ENCODE measurements at regions not wholly inside any gene's neighbourhood (a gene's known extent, or its start where the extent isn't known, plus 50 kb on each side); places are given as distances from the start of the nearest gene placed in this dataset.

DNA sequence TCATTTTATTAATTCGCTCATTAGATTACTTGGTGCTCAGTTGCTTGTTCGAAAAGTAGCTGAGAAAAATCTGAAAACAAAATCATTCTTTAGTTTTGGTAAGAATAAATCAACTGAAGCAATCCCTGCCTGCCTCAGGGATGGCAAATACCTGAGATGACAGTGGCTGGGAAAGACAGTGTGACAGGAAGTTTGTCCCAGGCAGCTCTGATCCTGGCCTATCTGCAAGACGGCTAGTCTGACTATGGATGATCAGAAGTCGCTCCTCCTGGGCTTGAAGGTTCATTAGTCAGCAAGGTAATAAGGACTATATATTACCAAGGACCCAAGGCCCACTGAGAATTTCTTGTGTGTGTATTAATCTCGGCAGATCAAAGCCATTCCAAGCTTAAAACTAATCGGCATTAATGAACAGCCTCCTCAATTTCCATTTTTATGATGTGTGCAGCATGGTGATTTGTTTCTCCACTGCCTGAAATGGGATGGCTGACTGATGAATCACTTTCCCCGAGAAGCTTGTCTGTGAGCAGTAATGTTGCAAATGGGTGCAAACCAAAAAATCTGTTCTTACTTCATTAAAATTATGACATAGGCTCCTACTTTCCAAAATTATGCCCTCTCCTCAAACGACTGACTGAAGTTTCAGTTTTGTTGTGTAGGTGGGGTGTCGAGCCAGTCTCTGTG, 199.9 kb downstream of the ACTR3 start:
- WGBS, 2 experiments, result 94 to 95% methylated on average over 8 to 9 of the region's 9 CpGs
- Histone ChIP-seq H3K27ac (ENCODE audit: insufficient read depth, low read depth, low read length, poor library complexity, severe bottlenecking) (no peak overlapping the region), H3K4me3 (ENCODE audit: insufficient read depth, low read depth, low read length) (no peak overlapping the region), H3K27me3 (ENCODE audit: control insufficient read depth, insufficient read depth, low read length, poor library complexity, severe bottlenecking) (no peaks in the 10 kb centered on the region), H3K4me1 (ENCODE audit: control insufficient read depth, insufficient read depth, low read length) (no peaks in the 10 kb centered on the region), H3K36me3 (ENCODE audit: control insufficient read depth, insufficient read depth, low read length) (no peaks in the 10 kb centered on the region), H3K9me3 (ENCODE audit: control insufficient read depth, low read length) (no peaks in the 10 kb centered on the region)

DNA sequence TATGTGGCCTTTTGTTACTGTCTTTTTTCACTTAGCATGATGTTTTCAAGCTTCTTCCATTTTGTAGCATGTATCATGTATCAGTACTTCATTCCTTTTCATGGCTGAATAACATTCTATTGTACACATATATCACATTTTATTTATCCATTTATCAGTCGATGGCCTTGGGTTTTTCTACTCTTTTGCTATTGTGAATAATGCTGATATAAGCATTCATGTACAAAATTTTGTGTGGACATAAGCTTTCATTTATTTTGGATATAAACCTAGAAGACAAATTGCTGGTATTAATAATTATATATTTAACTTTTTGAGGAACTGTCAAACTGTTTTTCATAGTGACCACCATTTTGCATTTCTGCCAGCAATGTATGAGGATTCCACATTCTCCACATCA, 201.1 kb downstream of the ACTR3 start:
- 100% methylated on average over 1 of the region's 1 CpG; no CpG with 5 or more reads in 1 of the 2 experiments for WGBS, 2 experiments
- H3K36me3 ChIP-seq (ENCODE audit: control insufficient read depth, insufficient read depth, low read length), result no peaks in the 10 kb centered on the region
- H3K27me3 ChIP-seq (ENCODE audit: control insufficient read depth, insufficient read depth, low read length, poor library complexity, severe bottlenecking), result no peaks in the 10 kb centered on the region
- H3K27ac ChIP-seq (ENCODE audit: insufficient read depth, low read depth, low read length, poor library complexity, severe bottlenecking), result no peak overlapping the region
- H3K4me3 ChIP-seq (ENCODE audit: insufficient read depth, low read depth, low read length), result no peak overlapping the region
- H3K9me3 ChIP-seq (ENCODE audit: control insufficient read depth, low read length), result no peaks in the 10 kb centered on the region
- H3K4me1 ChIP-seq (ENCODE audit: control insufficient read depth, insufficient read depth, low read length), result no peaks in the 10 kb centered on the region

DNA sequence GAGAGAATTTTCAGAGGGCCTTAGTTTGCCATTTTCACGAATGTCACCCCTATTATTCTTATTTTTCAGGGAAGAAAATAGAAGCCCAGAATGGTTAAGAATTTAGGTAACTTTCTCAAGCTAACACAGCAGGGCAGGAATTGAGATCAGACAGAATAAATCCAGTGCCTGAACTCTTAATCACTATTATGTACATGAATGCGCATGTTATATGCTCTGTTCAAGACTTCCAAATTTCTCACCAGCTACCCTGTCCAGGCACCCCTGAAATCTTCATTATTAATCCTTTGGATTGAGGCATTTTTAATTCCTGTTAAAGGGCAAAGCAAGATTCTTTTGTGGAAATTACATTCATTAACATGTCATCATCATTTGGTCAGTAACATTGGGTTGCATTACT, 218.4 kb downstream of the ACTR3 start:
- 93 to 100% methylated on average over 2 of the region's 2 CpGs for WGBS, 2 experiments
- no peak overlapping the region for H3K4me3 ChIP-seq (ENCODE audit: insufficient read depth, low read depth, low read length)
- peaks cover 3% of the 10 kb centered on the region for H3K9me3 ChIP-seq (ENCODE audit: control insufficient read depth, low read length)
- no peaks in the 10 kb centered on the region for H3K36me3 ChIP-seq (ENCODE audit: control insufficient read depth, insufficient read depth, low read length)
- no peak overlapping the region for H3K27ac ChIP-seq (ENCODE audit: insufficient read depth, low read depth, low read length, poor library complexity, severe bottlenecking)
- H3K27me3 ChIP-seq (ENCODE audit: control insufficient read depth, insufficient read depth, low read length, poor library complexity, severe bottlenecking), result no peaks in the 10 kb centered on the region
- peaks cover 4% of the 10 kb centered on the region for H3K4me1 ChIP-seq (ENCODE audit: control insufficient read depth, insufficient read depth, low read length)

DNA sequence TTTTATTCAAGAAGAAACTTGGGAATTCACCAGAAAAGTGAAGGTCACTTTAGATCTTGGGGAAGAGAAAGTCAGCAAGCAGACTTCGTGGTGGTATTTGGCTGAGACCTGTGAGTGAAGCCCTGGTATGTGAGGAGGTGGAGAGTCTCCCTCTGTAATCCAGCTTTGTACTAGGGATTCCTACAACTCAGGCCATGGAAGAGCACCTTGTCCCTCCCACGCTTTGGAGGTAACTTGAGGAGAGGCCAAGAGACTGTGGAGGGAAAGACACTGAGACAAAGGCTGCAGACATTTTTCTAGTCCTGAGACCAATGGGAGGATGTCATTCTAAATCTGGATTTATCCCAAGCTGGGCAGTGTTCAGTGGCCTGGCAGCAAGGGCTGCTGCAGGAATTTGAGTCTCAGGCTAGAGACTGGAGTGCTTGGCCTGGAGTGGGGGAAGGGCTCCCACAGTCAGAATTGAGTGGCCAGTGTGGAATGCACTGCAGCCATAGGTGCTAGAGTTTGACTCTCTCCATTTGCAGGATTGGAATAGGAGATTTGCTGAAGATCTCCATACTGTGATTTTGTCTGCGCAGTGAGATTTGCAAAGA, 219.0 kb downstream of the ACTR3 start:
- no peaks in the 10 kb centered on the region for H3K36me3 ChIP-seq (ENCODE audit: control insufficient read depth, insufficient read depth, low read length)
- H3K4me1 ChIP-seq (ENCODE audit: control insufficient read depth, insufficient read depth, low read length), result peaks cover 4% of the 10 kb centered on the region
- WGBS, 2 experiments, result 65 to 68% methylated on average over 3 of the region's 3 CpGs
- H3K27ac ChIP-seq (ENCODE audit: insufficient read depth, low read depth, low read length, poor library complexity, severe bottlenecking), result peak overlapping the region; percentile 17
- peaks cover 3% of the 10 kb centered on the region for H3K9me3 ChIP-seq (ENCODE audit: control insufficient read depth, low read length)
- H3K4me3 ChIP-seq (ENCODE audit: insufficient read depth, low read depth, low read length), result no peak overlapping the region
- H3K27me3 ChIP-seq (ENCODE audit: control insufficient read depth, insufficient read depth, low read length, poor library complexity, severe bottlenecking), result no peaks in the 10 kb centered on the region

DNA sequence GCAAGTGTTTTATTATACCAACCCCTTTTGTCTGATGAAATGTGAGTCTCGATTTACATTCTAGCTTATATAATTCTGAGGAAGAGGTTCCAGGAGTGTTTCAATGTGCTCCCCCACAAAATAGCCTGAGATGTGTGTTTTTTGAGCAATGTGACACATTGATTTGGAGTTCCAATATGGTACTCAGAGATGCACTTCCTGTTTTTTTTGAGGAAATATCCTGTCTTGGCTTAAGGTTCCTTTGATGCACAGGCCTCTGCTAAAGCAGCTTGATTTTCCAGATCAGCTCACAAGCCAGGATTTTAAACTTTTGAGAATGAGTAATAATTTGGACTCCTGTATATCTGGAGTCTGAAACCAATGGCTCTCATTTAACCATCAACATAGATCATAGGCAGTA, 221.4 kb downstream of the ACTR3 start:
- Histone ChIP-seq H3K4me3 (ENCODE audit: insufficient read depth, low read depth, low read length) (no peak overlapping the region), H3K9me3 (ENCODE audit: control insufficient read depth, low read length) (no peaks in the 10 kb centered on the region), H3K36me3 (ENCODE audit: control insufficient read depth, insufficient read depth, low read length) (no peaks in the 10 kb centered on the region), H3K4me1 (ENCODE audit: control insufficient read depth, insufficient read depth, low read length) (peaks cover 4% of the 10 kb centered on the region), H3K27ac (ENCODE audit: insufficient read depth, low read depth, low read length, poor library complexity, severe bottlenecking) (no peak overlapping the region), H3K27me3 (ENCODE audit: control insufficient read depth, insufficient read depth, low read length, poor library complexity, severe bottlenecking) (no peaks in the 10 kb centered on the region)
- WGBS, 2 experiments, result 88% methylated on average over 1 of the region's 1 CpG; no CpG with 5 or more reads in 1 of the 2 experiments

DNA sequence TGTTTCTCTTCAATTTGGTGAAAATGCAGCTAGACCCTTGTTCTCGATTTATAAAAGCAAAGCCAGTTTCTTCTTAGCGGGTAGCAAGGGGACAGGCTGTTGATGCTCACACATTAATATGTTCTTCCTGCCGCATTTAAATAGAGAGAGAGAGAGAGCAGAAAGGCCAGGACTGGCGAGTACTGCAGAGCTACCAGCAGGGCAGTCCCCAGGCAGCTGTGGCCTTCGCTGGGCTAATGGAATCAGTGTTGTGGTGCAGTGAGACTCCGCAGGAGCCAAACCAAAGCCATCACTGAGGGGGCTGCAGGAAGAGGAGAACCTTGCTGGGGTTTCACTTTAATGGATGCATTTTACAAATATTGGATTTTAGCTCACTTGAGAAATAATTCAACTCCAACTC, 223.6 kb downstream of the ACTR3 start:
- Histone ChIP-seq H3K36me3 (ENCODE audit: control insufficient read depth, insufficient read depth, low read length) (no peaks in the 10 kb centered on the region), H3K9me3 (ENCODE audit: control insufficient read depth, low read length) (no peaks in the 10 kb centered on the region), H3K4me3 (ENCODE audit: insufficient read depth, low read depth, low read length) (no peak overlapping the region), H3K27me3 (ENCODE audit: control insufficient read depth, insufficient read depth, low read length, poor library complexity, severe bottlenecking) (no peaks in the 10 kb centered on the region), H3K27ac (ENCODE audit: insufficient read depth, low read depth, low read length, poor library complexity, severe bottlenecking) (no peak overlapping the region), H3K4me1 (ENCODE audit: control insufficient read depth, insufficient read depth, low read length) (peaks cover 4% of the 10 kb centered on the region)
- WGBS, 2 experiments, result 70 to 71% methylated on average over 6 of the region's 6 CpGs

DNA sequence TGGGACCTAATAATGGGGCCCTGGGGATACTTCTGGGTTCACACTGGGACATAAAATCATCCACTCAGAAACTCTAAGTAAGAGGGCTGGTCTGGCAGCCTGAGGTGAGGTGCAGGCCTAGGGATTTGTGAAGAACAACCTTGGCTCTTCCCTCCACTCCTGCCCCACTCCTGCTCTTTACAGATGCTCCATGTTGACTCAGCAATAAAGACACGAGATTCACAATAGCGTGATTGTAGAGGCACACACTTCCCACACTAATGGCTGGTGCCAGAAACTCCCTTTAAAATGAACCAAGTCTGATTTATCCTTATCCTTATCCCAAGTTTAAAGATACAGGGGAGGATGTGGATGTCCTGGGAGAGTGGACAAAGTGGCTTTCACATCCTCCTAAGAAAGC, 228.2 kb downstream of the ACTR3 start:
- H3K36me3 ChIP-seq (ENCODE audit: control insufficient read depth, insufficient read depth, low read length), result no peaks in the 10 kb centered on the region
- H3K4me3 ChIP-seq (ENCODE audit: insufficient read depth, low read depth, low read length), result no peak overlapping the region
- no peaks in the 10 kb centered on the region for H3K4me1 ChIP-seq (ENCODE audit: control insufficient read depth, insufficient read depth, low read length)
- H3K27me3 ChIP-seq (ENCODE audit: control insufficient read depth, insufficient read depth, low read length, poor library complexity, severe bottlenecking), result no peaks in the 10 kb centered on the region
- H3K9me3 ChIP-seq (ENCODE audit: control insufficient read depth, low read length), result no peaks in the 10 kb centered on the region
- 89 to 91% methylated on average over 2 of the region's 2 CpGs for WGBS, 2 experiments
- no peak overlapping the region for H3K27ac ChIP-seq (ENCODE audit: insufficient read depth, low read depth, low read length, poor library complexity, severe bottlenecking)

DNA sequence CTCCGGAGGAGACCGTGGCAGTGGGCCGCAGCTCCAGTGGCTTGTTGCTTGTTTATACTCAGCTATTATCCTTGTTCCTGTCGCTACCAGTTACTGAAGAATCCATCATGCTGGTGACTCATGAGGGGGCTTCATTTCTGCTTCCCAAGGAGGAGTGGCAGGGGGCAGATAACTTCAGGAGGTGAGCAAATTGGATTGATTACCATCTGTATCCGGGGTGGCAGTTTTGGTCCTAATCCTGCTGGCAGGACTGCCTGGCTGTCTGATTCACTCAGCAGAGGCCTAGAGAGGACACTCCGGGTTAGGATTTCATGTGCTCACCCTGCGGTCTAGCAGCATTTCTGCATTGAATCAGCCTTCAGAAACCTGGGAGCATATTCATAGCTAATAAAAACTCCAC, 230.0 kb downstream of the ACTR3 start:
- WGBS, 2 experiments, result 81 to 89% methylated on average over 7 of the region's 7 CpGs
- no peaks in the 10 kb centered on the region for H3K36me3 ChIP-seq (ENCODE audit: control insufficient read depth, insufficient read depth, low read length)
- no peak overlapping the region for H3K27ac ChIP-seq (ENCODE audit: insufficient read depth, low read depth, low read length, poor library complexity, severe bottlenecking)
- no peaks in the 10 kb centered on the region for H3K9me3 ChIP-seq (ENCODE audit: control insufficient read depth, low read length)
- no peaks in the 10 kb centered on the region for H3K4me1 ChIP-seq (ENCODE audit: control insufficient read depth, insufficient read depth, low read length)
- no peak overlapping the region for H3K4me3 ChIP-seq (ENCODE audit: insufficient read depth, low read depth, low read length)
- no peaks in the 10 kb centered on the region for H3K27me3 ChIP-seq (ENCODE audit: control insufficient read depth, insufficient read depth, low read length, poor library complexity, severe bottlenecking)

DNA sequence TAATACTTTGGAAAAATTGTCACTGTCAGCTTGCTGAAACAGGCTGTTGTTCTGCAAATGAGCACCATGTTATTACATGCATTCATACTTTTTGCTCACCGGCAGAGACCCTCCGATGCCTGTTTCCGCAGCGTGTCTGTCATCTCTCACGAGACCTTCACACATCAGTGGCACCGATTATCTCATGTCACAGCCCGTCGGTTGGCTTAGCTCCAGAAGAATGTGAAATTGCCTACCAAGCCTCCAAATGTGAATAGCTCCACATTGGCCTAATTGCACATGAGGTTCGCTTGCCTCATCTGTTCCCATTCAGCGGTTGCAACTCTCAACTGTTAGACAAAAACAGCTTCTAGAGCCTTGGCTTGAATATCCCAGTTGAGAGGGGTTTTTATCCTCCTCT, 233.0 kb downstream of the ACTR3 start:
- WGBS, 2 experiments, result 95% methylated on average over 10 of the region's 10 CpGs
- no peaks in the 10 kb centered on the region for H3K9me3 ChIP-seq (ENCODE audit: control insufficient read depth, low read length)
- H3K4me1 ChIP-seq (ENCODE audit: control insufficient read depth, insufficient read depth, low read length), result no peaks in the 10 kb centered on the region
- H3K4me3 ChIP-seq (ENCODE audit: insufficient read depth, low read depth, low read length), result no peak overlapping the region
- H3K27me3 ChIP-seq (ENCODE audit: control insufficient read depth, insufficient read depth, low read length, poor library complexity, severe bottlenecking), result no peaks in the 10 kb centered on the region
- no peak overlapping the region for H3K27ac ChIP-seq (ENCODE audit: insufficient read depth, low read depth, low read length, poor library complexity, severe bottlenecking)
- H3K36me3 ChIP-seq (ENCODE audit: control insufficient read depth, insufficient read depth, low read length), result no peaks in the 10 kb centered on the region

DNA sequence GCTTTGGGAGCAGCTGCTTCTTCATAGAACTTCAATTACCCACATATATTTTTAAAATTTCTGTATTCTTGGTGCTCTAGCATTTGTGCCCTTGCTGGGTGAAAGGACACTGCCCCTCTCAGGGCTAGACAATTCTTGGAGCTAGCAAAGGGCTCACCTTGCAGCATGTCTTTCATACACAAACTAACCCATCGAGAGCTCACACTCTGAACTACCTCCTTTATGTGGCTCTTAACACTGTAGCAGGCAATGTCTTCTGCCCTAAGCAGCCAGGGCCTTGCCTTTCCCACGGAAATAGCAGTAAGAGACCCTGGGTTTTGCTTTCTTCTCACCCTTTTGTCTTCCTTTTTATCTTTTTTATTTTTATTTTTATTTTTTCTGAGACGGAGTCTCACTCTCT, 234.0 kb downstream of the ACTR3 start:
- H3K27ac ChIP-seq (ENCODE audit: insufficient read depth, low read depth, low read length, poor library complexity, severe bottlenecking), result no peak overlapping the region
- H3K4me1 ChIP-seq (ENCODE audit: control insufficient read depth, insufficient read depth, low read length), result no peaks in the 10 kb centered on the region
- no peaks in the 10 kb centered on the region for H3K9me3 ChIP-seq (ENCODE audit: control insufficient read depth, low read length)
- H3K27me3 ChIP-seq (ENCODE audit: control insufficient read depth, insufficient read depth, low read length, poor library complexity, severe bottlenecking), result no peaks in the 10 kb centered on the region
- no peak overlapping the region for H3K4me3 ChIP-seq (ENCODE audit: insufficient read depth, low read depth, low read length)
- H3K36me3 ChIP-seq (ENCODE audit: control insufficient read depth, insufficient read depth, low read length), result no peaks in the 10 kb centered on the region
- 71 to 80% methylated on average over 3 of the region's 3 CpGs for WGBS, 2 experiments

Data from ectodermal cell (in vitro differentiated cells).